ENCODE measurements at regions not wholly inside any gene's neighbourhood (a gene's known extent, or its start where the extent isn't known, plus 50 kb on each side); places are given as distances from the start of the nearest gene placed in this dataset.

GRCh38 chr11:15825976-15826650 is 530.2 kb downstream of the SOX6 start:
- TF ChIP-seq CTCF (IDR thresholded peaks at IDR 0.05), result no peak
- TF ChIP-seq POLR2A (IDR thresholded peaks at IDR 0.05), result no peak
